Naive thymus-derived CD4-positive, alpha-beta T cell (primary cell): ENCODE measurements at regions not wholly inside any gene's neighbourhood (a gene's known extent, or its start where the extent isn't known, plus 50 kb on each side); places are given as distances from the start of the nearest gene placed in this dataset.

Source experiments
- ATAC-seq: fragments of 150-1000 bp; cut with Tn5 transposase; 2 replicates; pipeline ENCODE4 v1.10.0; 2021; ENCODE audit warnings: mild to moderate bottlenecking, moderate library complexity
- CTCF ChIA-PET: fragments of 350-600 bp; sonication (Branson Sonifier 250); formaldehyde crosslinking; loops from one replicate; lab custom pipeline; 2021; ENCODE audit warnings: antibody characterized with exemption; lab: Charles Lee
- POLR2A ChIA-PET: fragments of 350-600 bp; sonication (Branson Sonifier 250); formaldehyde crosslinking; loops from one replicate; lab custom pipeline; 2021; ENCODE audit warnings: antibody characterized with exemption, inconsistent platforms; lab: Charles Lee
- DNase-seq, 9 donors: peaks; one replicate each; pipeline versions ENCODE4 v3.0.0 to v3.0.0-alpha.2; 2020 to 2022; ENCODE audit warnings: mixed read lengths in 1 of 9
- H3K27ac ChIP-seq: one replicate; pipeline ENCODE4 v1.7.0; 2013; ENCODE audit warnings: mild to moderate bottlenecking, low read depth, low read length, moderate library complexity
- H3K27me3 ChIP-seq, 2 donors: one replicate each; pipeline ENCODE4 v1.7.0; 2013; ENCODE audit warnings: low read length in 2 of 2, mild to moderate bottlenecking in 2 of 2, moderate library complexity in 2 of 2; ENCODE audit not compliant: control insufficient read depth in 2 of 2, insufficient read depth in 2 of 2
- H3K36me3 ChIP-seq, 3 experiments: 1 replicate in 2 of 3; 2 replicates in 1 of 3; pipeline ENCODE4 v1.7.0; 2013; ENCODE audit warnings: low read length in 3 of 3, mild to moderate bottlenecking in 3 of 3, moderate library complexity in 1 of 3; ENCODE audit not compliant: insufficient read depth in 3 of 3, control insufficient read depth in 2 of 3
- H3K4me1 ChIP-seq, 2 donors: one replicate each; pipeline ENCODE4 v1.7.0; 2013; ENCODE audit warnings: low read length in 2 of 2, mild to moderate bottlenecking in 2 of 2, moderate library complexity in 1 of 2; ENCODE audit not compliant: control insufficient read depth in 2 of 2, insufficient read depth in 2 of 2
- H3K4me3 ChIP-seq: 2 replicates; pipeline ENCODE4 v1.7.0; 2013; ENCODE audit warnings: mild to moderate bottlenecking, low read length
- H3K9me3 ChIP-seq, 3 experiments: 1 replicate in 2 of 3; 2 replicates in 1 of 3; pipeline ENCODE4 v1.7.0; 2013; ENCODE audit warnings: low read length in 3 of 3; ENCODE audit not compliant: control insufficient read depth in 2 of 3
- H3K27ac Mint-ChIP-seq, 9 donors: one replicate each; pipeline ENCODE4 v1.8.0; 2020 to 2022; ENCODE audit warnings: mixed read lengths in 9 of 9, mild to moderate bottlenecking in 8 of 9, moderate library complexity in 5 of 9, inconsistent platforms in 2 of 9
- H3K27me3 Mint-ChIP-seq, 5 donors: one replicate each; pipeline ENCODE4 v1.8.0; 2021 to 2022; ENCODE audit warnings: mixed read lengths in 5 of 5, mild to moderate bottlenecking in 1 of 5
- H3K36me3 Mint-ChIP-seq, 5 donors: one replicate each; pipeline ENCODE4 v1.8.0; 2020 to 2022; ENCODE audit warnings: mixed read lengths in 5 of 5, mild to moderate bottlenecking in 3 of 5, inconsistent platforms in 1 of 5
- H3K4me1 Mint-ChIP-seq, 7 donors: one replicate each; pipeline ENCODE4 v1.8.0; 2020 to 2022; ENCODE audit warnings: mixed read lengths in 7 of 7, mild to moderate bottlenecking in 3 of 7, inconsistent platforms in 1 of 7
- H3K4me3 Mint-ChIP-seq, 10 donors: one replicate each; pipeline ENCODE4 v1.8.0; 2020 to 2022; ENCODE audit warnings: mild to moderate bottlenecking in 10 of 10, mixed read lengths in 10 of 10, moderate library complexity in 6 of 10, inconsistent platforms in 2 of 10
- H3K9me3 Mint-ChIP-seq, 11 donors: one replicate each; pipeline ENCODE4 v1.8.0; 2020 to 2022; ENCODE audit warnings: mixed read lengths in 11 of 11, mild to moderate bottlenecking in 4 of 11, inconsistent platforms in 1 of 11, moderate library complexity in 1 of 11
- intact Hi-C, 2 donors: fragments of 100-400 bp; cut with micrococcal nuclease; formaldehyde crosslinking; loops; one replicate each; pipeline ENCODE4 v1.15.1; 2023

DNA sequence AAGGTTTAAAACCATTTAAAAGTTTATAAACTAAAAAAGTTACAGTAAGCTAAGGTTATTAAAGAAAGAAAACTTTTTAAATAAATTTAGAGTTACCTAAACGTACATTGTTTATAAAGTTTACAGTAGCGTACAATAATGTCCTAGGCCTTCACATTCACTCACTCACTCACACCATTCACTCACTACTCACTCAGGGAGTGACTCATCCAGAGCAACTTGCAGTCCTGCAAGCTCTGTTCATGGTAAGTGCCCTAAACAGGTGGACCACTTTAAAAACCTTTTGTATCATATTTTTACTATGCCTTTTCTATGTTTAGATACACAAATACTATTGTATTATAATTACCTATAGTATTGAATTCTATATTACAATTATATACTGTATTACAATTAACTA is 190.8 kb upstream of the RASA1 start:
- Mint-ChIP-seq H3K27me3 (no peaks in the 10 kb centered on the region), H3K36me3 (peaks cover 0 to 12% (median 0%) of the 10 kb centered on the region in 5 donors), H3K27ac (no peak overlapping the region), H3K4me3 (no peak overlapping the region), H3K9me3 (peaks cover 0 to 10% (median 0%) of the 10 kb centered on the region in 11 donors), H3K4me1 (peaks cover 37 to 59% (median 56%) of the 10 kb centered on the region in 7 donors)
- Histone ChIP-seq H3K27ac (no peak overlapping the region), H3K4me3 (no peak overlapping the region), H3K4me1 (peaks cover 28 to 43% of the 10 kb centered on the region in 2 donors), H3K9me3 (no peaks in the 10 kb centered on the region), H3K27me3 (no peaks in the 10 kb centered on the region), H3K36me3 (no peaks in the 10 kb centered on the region)
- ChIA-PET POLR2A (no interaction called here), CTCF (no interaction called here)
- intact Hi-C loops, result no loop called here
- DNase-seq (no peak), ATAC-seq (no peak)

DNA sequence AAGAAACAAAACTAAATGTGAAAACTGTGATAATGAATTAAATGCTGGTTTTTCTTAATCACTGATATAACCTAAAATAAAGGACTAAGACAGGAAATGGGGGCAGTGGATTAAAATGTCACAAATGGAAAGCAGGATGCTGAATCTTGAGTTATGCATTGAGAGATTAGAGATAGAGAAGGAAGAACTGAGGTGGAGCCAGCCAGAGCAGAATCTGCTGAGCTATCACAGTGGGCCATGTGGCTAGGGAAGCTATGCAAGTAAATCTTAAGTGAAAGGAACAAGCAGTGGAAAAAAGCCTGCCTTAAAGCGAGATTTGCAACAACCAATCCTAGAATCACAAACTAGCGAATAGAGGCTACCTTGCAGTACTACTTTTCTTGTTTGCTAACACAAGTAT is 188.5 kb upstream of the RASA1 start:
- DNase-seq, result no peak
- Histone ChIP-seq H3K4me1 (peaks cover 32 to 53% of the 10 kb centered on the region in 2 donors), H3K27me3 (no peaks in the 10 kb centered on the region), H3K4me3 (no peak overlapping the region), H3K27ac (no peak overlapping the region), H3K36me3 (no peaks in the 10 kb centered on the region), H3K9me3 (no peaks in the 10 kb centered on the region)
- Mint-ChIP-seq H3K36me3 (peaks cover 0 to 15% (median 0%) of the 10 kb centered on the region in 5 donors), H3K9me3 (peaks cover 0 to 15% (median under 1%) of the 10 kb centered on the region in 11 donors), H3K27me3 (no peaks in the 10 kb centered on the region), H3K4me1 (peaks cover 35 to 76% (median 71%) of the 10 kb centered on the region in 7 donors), H3K27ac (peak overlapping the region in 3 of 9 donors; percentile 1 to 56 (median 4)), H3K4me3 (peak overlapping the region in 5 of 10 donors; percentile 3 to 38 (median 27))
- ChIA-PET POLR2A (no interaction called here), CTCF (no interaction called here)
- no peak for ATAC-seq
- intact Hi-C loops, result no loop called here

DNA sequence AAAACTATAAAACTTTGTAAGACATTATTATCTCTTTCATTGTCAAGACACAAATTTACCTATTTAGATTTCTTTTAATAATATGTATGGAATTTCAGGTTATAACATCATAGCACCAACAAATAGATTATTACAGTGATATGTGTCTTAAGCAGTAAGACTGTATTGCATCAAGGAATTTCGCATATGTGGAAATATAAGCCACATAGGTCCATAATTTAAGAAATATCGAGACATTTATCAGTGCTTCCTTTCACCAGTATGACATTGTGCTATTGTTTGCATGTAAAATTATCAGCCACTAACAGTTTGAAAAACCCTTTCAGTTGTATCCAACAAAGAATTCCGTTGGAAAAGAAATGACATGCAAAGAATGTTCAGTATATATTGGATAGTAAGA is 186.7 kb upstream of the RASA1 start:
- Histone ChIP-seq H3K9me3 (no peaks in the 10 kb centered on the region), H3K27me3 (no peaks in the 10 kb centered on the region), H3K27ac (no peak overlapping the region), H3K4me1 (peaks cover 21 to 38% of the 10 kb centered on the region in 2 donors), H3K4me3 (no peak overlapping the region), H3K36me3 (no peaks in the 10 kb centered on the region)
- Mint-ChIP-seq H3K27me3 (no peaks in the 10 kb centered on the region), H3K36me3 (peaks cover 0 to 16% (median 6%) of the 10 kb centered on the region in 5 donors), H3K27ac (peak overlapping the region in 8 of 9 donors; percentile 44 to 85 (median 70)), H3K4me3 (peak overlapping the region; percentile 42 to 86 (median 72)), H3K4me1 (peaks cover 20 to 60% (median 53%) of the 10 kb centered on the region in 7 donors), H3K9me3 (peaks cover 0 to 16% (median 6%) of the 10 kb centered on the region in 11 donors)
- DNase-seq, result no peak
- peak; percentile 4 for ATAC-seq
- ChIA-PET CTCF (interaction anchor here (0.7 kb wide), 1 partner anchor 18 kb away, joined by 3 read pairs; no protein-coding TSS in a partner anchor), POLR2A (interaction anchor here (0.7 kb wide), 1 partner anchor 41 kb away, joined by 4 read pairs; no protein-coding TSS in a partner anchor)
- intact Hi-C loops, result loop anchor here (1.0 to 5.0 kb wide), 8 partner anchors 8 to 331 kb away; partner anchors contain the start of genes CCNH (in 1 of the 2) and RASA1 (in 1 of the 2)

DNA sequence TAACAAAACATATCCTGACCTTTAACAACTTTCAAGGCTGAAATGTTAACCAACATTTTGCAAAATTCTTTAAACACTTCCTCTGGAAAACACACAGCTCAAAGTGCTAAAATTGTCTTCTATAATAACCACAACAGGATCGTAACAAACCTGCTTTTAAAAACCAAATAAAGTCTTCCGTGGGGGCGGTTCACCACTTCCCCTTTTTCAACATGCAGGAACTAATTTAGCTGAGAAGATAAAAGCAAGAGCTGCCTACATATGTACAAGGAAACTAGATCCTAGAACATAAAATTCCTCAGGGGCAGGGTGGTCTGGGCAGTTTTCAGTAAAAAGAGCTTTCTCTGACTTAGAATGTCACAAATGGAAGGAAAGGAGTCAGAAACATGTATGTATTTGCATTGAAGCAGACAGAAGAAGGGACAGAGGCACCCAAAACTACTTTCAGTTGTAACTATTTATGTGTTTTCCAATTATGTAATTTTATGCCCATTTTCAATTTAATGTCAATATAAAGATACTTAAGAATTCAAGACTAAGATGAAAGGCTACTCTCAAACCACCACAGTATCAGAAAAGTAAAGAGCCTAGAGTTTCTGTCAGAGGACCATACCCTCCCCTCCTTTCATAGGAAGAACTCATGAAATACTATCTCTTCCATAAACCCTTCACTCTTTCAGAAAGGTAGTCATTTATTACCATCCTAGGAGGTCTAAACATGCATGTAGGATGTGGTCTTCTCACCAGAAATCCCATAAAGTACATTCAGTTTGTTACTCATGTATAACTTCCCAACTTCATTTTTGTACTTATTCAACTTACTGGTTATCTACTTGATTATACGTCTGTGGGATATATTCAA is 185.9 kb upstream of the RASA1 start:
- Histone ChIP-seq H3K4me1 (peaks cover 18 to 35% of the 10 kb centered on the region in 2 donors), H3K4me3 (no peak overlapping the region), H3K27me3 (no peaks in the 10 kb centered on the region), H3K27ac (no peak overlapping the region), H3K9me3 (no peaks in the 10 kb centered on the region), H3K36me3 (no peaks in the 10 kb centered on the region)
- Mint-ChIP-seq H3K27me3 (no peaks in the 10 kb centered on the region), H3K36me3 (peaks cover 0 to 21% (median 6%) of the 10 kb centered on the region in 5 donors), H3K4me1 (peaks cover 20 to 60% (median 51%) of the 10 kb centered on the region in 7 donors), H3K27ac (peak overlapping the region; percentile 53 to 85 (median 68)), H3K4me3 (peak overlapping the region; percentile 42 to 86 (median 72)), H3K9me3 (peaks cover 0 to 16% (median 6%) of the 10 kb centered on the region in 11 donors)
- POLR2A ChIA-PET, result interaction anchor here (0.7 kb wide), 1 partner anchor 40 kb away, joined by 4 read pairs; no protein-coding TSS in a partner anchor
- DNase-seq, result peak in 8 of 9 donors; percentile 11 to 59 (median 44)
- intact Hi-C loops, result loop anchor here (1.0 to 5.0 kb wide), 8 partner anchors 8 to 331 kb away; partner anchors contain the start of genes CCNH (in 1 of the 2) and RASA1 (in 1 of the 2)
- peak; percentile 84 for ATAC-seq
- CTCF ChIA-PET, result interaction anchor here (0.7 kb wide), 1 partner anchor 18 kb away, joined by 3 read pairs; no protein-coding TSS in a partner anchor

DNA sequence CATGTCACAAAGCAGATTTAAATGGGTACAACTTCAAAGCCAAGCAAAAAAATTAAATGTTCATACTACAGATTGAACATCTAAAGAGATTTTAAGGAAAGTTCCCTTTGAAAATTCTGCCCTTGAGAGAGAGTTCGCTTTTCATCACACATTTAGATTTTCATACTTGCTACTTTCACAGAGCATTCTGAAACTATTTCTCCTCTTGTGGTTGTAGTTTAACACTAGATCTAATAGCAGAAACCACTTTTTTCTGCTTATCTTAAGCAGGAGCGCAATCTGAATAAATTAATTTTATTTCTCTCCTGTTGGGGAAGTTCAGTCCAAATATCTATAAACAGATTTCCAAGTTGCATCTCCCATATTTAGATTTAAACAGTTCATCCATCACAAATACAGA is 173.3 kb upstream of the RASA1 start:
- peaks cover 0 to 20% (median 0%) of the 10 kb centered on the region in 5 donors for H3K27me3 Mint-ChIP-seq
- Histone ChIP-seq H3K36me3 (no peaks in the 10 kb centered on the region), H3K9me3 (no peaks in the 10 kb centered on the region), H3K4me1 (peaks cover 4 to 8% of the 10 kb centered on the region in 2 donors), H3K27ac (no peak overlapping the region), H3K27me3 (no peaks in the 10 kb centered on the region), H3K4me3 (no peak overlapping the region)
- peaks cover 0 to 10% (median 2%) of the 10 kb centered on the region in 11 donors for H3K9me3 Mint-ChIP-seq
- CTCF ChIA-PET, result no interaction called here
- ATAC-seq (no peak), DNase-seq (no peak)
- peaks cover 0 to 9% (median 0%) of the 10 kb centered on the region in 5 donors for H3K36me3 Mint-ChIP-seq
- peak overlapping the region in 2 of 10 donors; percentile 1 to 33 for H3K4me3 Mint-ChIP-seq
- peaks cover 0 to 31% (median 17%) of the 10 kb centered on the region in 7 donors for H3K4me1 Mint-ChIP-seq
- POLR2A ChIA-PET, result no interaction called here
- peak overlapping the region in 7 of 9 donors; percentile 1 to 68 (median 28) for H3K27ac Mint-ChIP-seq
- intact Hi-C loops, result loop anchor here in 1 of 2 donors (2.0 kb wide), 1 partner anchor 14 kb away; no protein-coding TSS in a partner anchor

DNA sequence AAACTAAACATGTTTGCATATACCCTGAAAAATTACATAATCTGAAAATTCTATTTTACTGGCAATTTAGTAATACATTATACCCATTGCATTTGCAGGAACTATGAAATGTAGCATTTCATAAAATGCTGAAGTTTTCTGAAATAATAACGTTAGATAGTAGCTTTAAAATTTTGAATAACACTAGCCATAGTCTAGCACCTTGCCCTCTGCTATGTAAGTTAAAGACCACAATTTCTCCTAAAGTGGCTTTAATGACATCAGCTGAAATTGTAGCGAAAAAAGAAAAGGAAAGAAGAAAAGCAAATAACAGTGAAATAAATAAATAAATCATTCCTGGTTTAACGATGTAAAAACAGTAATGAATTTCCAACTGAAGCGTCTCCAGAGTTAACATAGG is 172.8 kb upstream of the RASA1 start:
- no peaks in the 10 kb centered on the region for H3K27me3 ChIP-seq
- Mint-ChIP-seq H3K4me3 (no peak overlapping the region), H3K4me1 (peaks cover 0 to 31% (median 17%) of the 10 kb centered on the region in 7 donors), H3K9me3 (peaks cover 0 to 6% (median 0%) of the 10 kb centered on the region in 11 donors), H3K36me3 (peaks cover 0 to 7% (median 0%) of the 10 kb centered on the region in 5 donors), H3K27ac (peak overlapping the region in 1 of 9 donors; percentile 68), H3K27me3 (peaks cover 0 to 20% (median 0%) of the 10 kb centered on the region in 5 donors)
- H3K36me3 ChIP-seq, result no peaks in the 10 kb centered on the region
- peaks cover 4 to 8% of the 10 kb centered on the region in 2 donors for H3K4me1 ChIP-seq
- ATAC-seq (no peak), DNase-seq (no peak)
- H3K4me3 ChIP-seq, result no peak overlapping the region
- CTCF ChIA-PET, result no interaction called here
- intact Hi-C loops, result loop anchor here in 1 of 2 donors (2.0 kb wide), 1 partner anchor 14 kb away; no protein-coding TSS in a partner anchor
- POLR2A ChIA-PET, result no interaction called here
- no peak overlapping the region for H3K27ac ChIP-seq
- no peaks in the 10 kb centered on the region for H3K9me3 ChIP-seq
